ENCODE measurements at regions not wholly inside any gene's neighbourhood (a gene's known extent, or its start where the extent isn't known, plus 50 kb on each side); places are given as distances from the start of the nearest gene placed in this dataset.

- H3K4me3 ChIP-seq (replicated peaks; ENCODE audit: insufficient read depth, low read length), result no peak overlapping the region
- DNase-seq (ENCODE audit: low read depth in 1 of 2, low spot score in 1 of 2), result no peak
- H3K27ac ChIP-seq (replicated peaks), result no peak overlapping the region
- TF ChIP-seq GABPA (IDR thresholded peaks at IDR 0.05; ENCODE audit: low read depth) (no peak), SPI1 (IDR thresholded peaks at IDR 0.05; ENCODE audit: borderline replicate concordance, low read depth) (no peak), POLR2AphosphoS5 (IDR thresholded peaks at IDR 0.05; ENCODE audit: low read depth) (no peak), REST (IDR thresholded peaks at IDR 0.05; ENCODE audit: insufficient replicate concordance, low read depth) (no peak), CTCF (IDR thresholded peaks at IDR 0.05; ENCODE audit: insufficient read depth, low read length) (no peak)
- H3K27me3 ChIP-seq (ENCODE audit: insufficient read depth, poor library complexity, severe bottlenecking), result peaks cover 4% of the 10 kb centered on the region
Observed at GRCh38 chr14:30331030-30331429, 227.9 kb upstream of the G2E3 start.

GRCh38 chr14:30332374-30332773, 226.6 kb upstream of the G2E3 start:
- TF ChIP-seq GABPA (IDR thresholded peaks at IDR 0.05; ENCODE audit: low read depth) (no peak), SPI1 (IDR thresholded peaks at IDR 0.05; ENCODE audit: borderline replicate concordance, low read depth) (no peak), POLR2AphosphoS5 (IDR thresholded peaks at IDR 0.05; ENCODE audit: low read depth) (no peak), CTCF (IDR thresholded peaks at IDR 0.05; ENCODE audit: insufficient read depth, low read length) (no peak), REST (IDR thresholded peaks at IDR 0.05; ENCODE audit: insufficient replicate concordance, low read depth) (no peak)

GRCh38 chr14:30333934-30334333, 225.0 kb upstream of the G2E3 start:
- Histone ChIP-seq H3K27me3 (ENCODE audit: insufficient read depth, poor library complexity, severe bottlenecking) (no peaks in the 10 kb centered on the region), H3K4me3 (replicated peaks; ENCODE audit: insufficient read depth, low read length) (no peak overlapping the region), H3K27ac (replicated peaks) (no peak overlapping the region)
- TF ChIP-seq REST (IDR thresholded peaks at IDR 0.05; ENCODE audit: insufficient replicate concordance, low read depth), result no peak
- TF ChIP-seq SPI1 (IDR thresholded peaks at IDR 0.05; ENCODE audit: borderline replicate concordance, low read depth), result no peak
- TF ChIP-seq POLR2AphosphoS5 (IDR thresholded peaks at IDR 0.05; ENCODE audit: low read depth), result no peak
- no peak for TF ChIP-seq GABPA (IDR thresholded peaks at IDR 0.05; ENCODE audit: low read depth)
- TF ChIP-seq CTCF (IDR thresholded peaks at IDR 0.05; ENCODE audit: insufficient read depth, low read length), result no peak
- no peak for DNase-seq (ENCODE audit: low read depth in 1 of 2, low spot score in 1 of 2)

More at GRCh38 chr14:30332374-30332773, 226.6 kb upstream of the G2E3 start:
- no peak overlapping the region for H3K4me3 ChIP-seq (replicated peaks; ENCODE audit: insufficient read depth, low read length)
- peaks cover 4% of the 10 kb centered on the region for H3K27me3 ChIP-seq (ENCODE audit: insufficient read depth, poor library complexity, severe bottlenecking)
- DNase-seq (ENCODE audit: low read depth in 1 of 2, low spot score in 1 of 2), result no peak
- H3K27ac ChIP-seq (replicated peaks), result no peak overlapping the region

Measured in HL-60 (cell line).